IMR-90 (cell line): ENCODE measurements at regions not wholly inside any gene's neighbourhood (a gene's known extent, or its start where the extent isn't known, plus 50 kb on each side); places are given as distances from the start of the nearest gene placed in this dataset.

Experiments
- BHLHE40 ChIP-seq: fragments of 150-350 bp; IDR thresholded peaks from 2 replicates; pipeline ENCODE4 v1.6.1; 2016; ENCODE audit warnings: mild to moderate bottlenecking, low read depth, low read length
- CEBPB ChIP-seq: IDR thresholded peaks from 2 replicates; pipeline ENCODE4 v1.6.1; 2012; ENCODE audit warnings: low read depth, low read length, improper control_type of control experiment
- CHD1 ChIP-seq: IDR thresholded peaks from 2 replicates; pipeline ENCODE4 v1.6.1; 2012; ENCODE audit warnings: low read depth, low read length, improper control_type of control experiment
- FOS ChIP-seq: fragments of 150-350 bp; IDR thresholded peaks from 2 replicates; pipeline ENCODE4 v1.6.1; 2016; ENCODE audit warnings: low read depth, low read length
- MAFK ChIP-seq: IDR thresholded peaks from 2 replicates; pipeline ENCODE4 v1.6.1; 2012; ENCODE audit warnings: low read depth, low read length, improper control_type of control experiment
- MAZ ChIP-seq: IDR thresholded peaks from 2 replicates; pipeline ENCODE4 v1.6.1; 2012; ENCODE audit warnings: low read depth, mild to moderate bottlenecking, low read length, improper control_type of control experiment, moderate library complexity, borderline replicate concordance
- MXI1 ChIP-seq: IDR thresholded peaks from 2 replicates; pipeline ENCODE4 v1.6.1; 2012; ENCODE audit warnings: low read depth, mild to moderate bottlenecking, low read length, moderate library complexity, borderline replicate concordance
- POLR2A ChIP-seq: IDR thresholded peaks from 2 replicates; pipeline ENCODE4 v1.6.1; 2012; ENCODE audit warnings: mild to moderate bottlenecking, low read depth, low read length
- RAD21 ChIP-seq: IDR thresholded peaks from 2 replicates; pipeline ENCODE4 v1.6.1; 2012; ENCODE audit warnings: low read length, improper control_type of control experiment
- RCOR1 ChIP-seq: IDR thresholded peaks from 2 replicates; pipeline ENCODE4 v1.6.1; 2012; ENCODE audit warnings: mild to moderate bottlenecking, low read length, improper control_type of control experiment; ENCODE audit not compliant: insufficient replicate concordance
- RFX5 ChIP-seq: IDR thresholded peaks from 2 replicates; pipeline ENCODE4 v1.8.0; 2012; ENCODE audit warnings: low read depth, mild to moderate bottlenecking, low read length, moderate library complexity
- SMC3 ChIP-seq: fragments of 150-350 bp; IDR thresholded peaks from 2 replicates; pipeline ENCODE4 v1.6.1; 2016; ENCODE audit warnings: low read depth, mild to moderate bottlenecking, antibody characterized with exemption, low read length, moderate library complexity
- TF ChIP-seq, protein P1 (sequence below): conservative IDR thresholded peaks from 2 replicates; pipeline ENCODE4 v1.5.1; 2012; ENCODE audit warnings: mild to moderate bottlenecking, low read depth, low read length, improper control_type of control experiment
- TF ChIP-seq, protein P2 (sequence below): fragments of 150-350 bp; IDR thresholded peaks from 2 replicates; pipeline ENCODE4 v1.6.1; 2017; ENCODE audit warnings: mild to moderate bottlenecking, antibody characterized with exemption, low read length, low read depth

DNA sequence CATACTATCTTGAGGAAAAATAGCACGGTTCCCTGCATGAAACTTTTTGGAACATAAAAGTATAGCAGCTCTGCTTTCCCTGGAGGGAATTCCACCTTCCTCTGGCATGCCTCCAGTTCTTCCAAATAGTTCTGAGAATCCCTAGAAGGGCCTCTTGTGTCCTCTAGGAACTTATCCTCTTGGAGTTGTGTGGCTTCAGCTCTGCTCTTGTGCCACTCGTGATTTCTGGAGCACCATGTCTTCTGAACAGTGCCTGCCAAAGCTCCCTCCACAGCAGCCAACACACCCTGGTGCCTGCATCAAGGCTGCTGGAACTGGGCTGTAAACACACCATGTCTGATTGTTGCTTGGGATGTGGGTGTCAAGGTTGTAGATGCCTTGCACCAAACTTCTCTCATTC is 65.7 kb upstream of the FLT1 start:
- no peak for TF ChIP-seq MAZ
- no peak for TF ChIP-seq RCOR1
- no peak for TF ChIP-seq POLR2A
- TF ChIP-seq, protein P1, sequence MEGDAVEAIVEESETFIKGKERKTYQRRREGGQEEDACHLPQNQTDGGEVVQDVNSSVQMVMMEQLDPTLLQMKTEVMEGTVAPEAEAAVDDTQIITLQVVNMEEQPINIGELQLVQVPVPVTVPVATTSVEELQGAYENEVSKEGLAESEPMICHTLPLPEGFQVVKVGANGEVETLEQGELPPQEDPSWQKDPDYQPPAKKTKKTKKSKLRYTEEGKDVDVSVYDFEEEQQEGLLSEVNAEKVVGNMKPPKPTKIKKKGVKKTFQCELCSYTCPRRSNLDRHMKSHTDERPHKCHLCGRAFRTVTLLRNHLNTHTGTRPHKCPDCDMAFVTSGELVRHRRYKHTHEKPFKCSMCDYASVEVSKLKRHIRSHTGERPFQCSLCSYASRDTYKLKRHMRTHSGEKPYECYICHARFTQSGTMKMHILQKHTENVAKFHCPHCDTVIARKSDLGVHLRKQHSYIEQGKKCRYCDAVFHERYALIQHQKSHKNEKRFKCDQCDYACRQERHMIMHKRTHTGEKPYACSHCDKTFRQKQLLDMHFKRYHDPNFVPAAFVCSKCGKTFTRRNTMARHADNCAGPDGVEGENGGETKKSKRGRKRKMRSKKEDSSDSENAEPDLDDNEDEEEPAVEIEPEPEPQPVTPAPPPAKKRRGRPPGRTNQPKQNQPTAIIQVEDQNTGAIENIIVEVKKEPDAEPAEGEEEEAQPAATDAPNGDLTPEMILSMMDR, result no peak
- no peak for TF ChIP-seq RAD21
- TF ChIP-seq CHD1, result no peak
- TF ChIP-seq FOS, result no peak
- TF ChIP-seq CEBPB, result no peak
- TF ChIP-seq RFX5, result no peak
- TF ChIP-seq MAFK, result no peak
- no peak for TF ChIP-seq MXI1
- TF ChIP-seq, protein P2, sequence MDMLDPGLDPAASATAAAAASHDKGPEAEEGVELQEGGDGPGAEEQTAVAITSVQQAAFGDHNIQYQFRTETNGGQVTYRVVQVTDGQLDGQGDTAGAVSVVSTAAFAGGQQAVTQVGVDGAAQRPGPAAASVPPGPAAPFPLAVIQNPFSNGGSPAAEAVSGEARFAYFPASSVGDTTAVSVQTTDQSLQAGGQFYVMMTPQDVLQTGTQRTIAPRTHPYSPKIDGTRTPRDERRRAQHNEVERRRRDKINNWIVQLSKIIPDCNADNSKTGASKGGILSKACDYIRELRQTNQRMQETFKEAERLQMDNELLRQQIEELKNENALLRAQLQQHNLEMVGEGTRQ, result no peak
- TF ChIP-seq BHLHE40, result no peak
- TF ChIP-seq SMC3, result no peak
